ENCODE measurements at regions not wholly inside any gene's neighbourhood (a gene's known extent, or its start where the extent isn't known, plus 50 kb on each side); places are given as distances from the start of the nearest gene placed in this dataset.

GRCh38 chr2:65500310-65501040, 68.1 kb upstream of the SPRED2 start:
- POLR2A ChIA-PET = no interaction called here

More at GRCh38 chr2:65500310-65501040, 68.1 kb upstream of the SPRED2 start:
- no peak for ATAC-seq
- no peak for DNase-seq (ENCODE audit: low spot score)
- H3K9me3 Mint-ChIP-seq = no peaks in the 10 kb centered on the region
- CTCF ChIA-PET = no interaction called here
- no peak overlapping the region for H3K4me3 Mint-ChIP-seq
- no peaks in the 10 kb centered on the region for H3K27me3 Mint-ChIP-seq (ENCODE audit: low read depth)
- no peak overlapping the region for H3K27ac Mint-ChIP-seq
- no peaks in the 10 kb centered on the region for H3K36me3 Mint-ChIP-seq
- TF ChIP-seq ZNF219 (CRISPR knock-in tag; IDR thresholded peaks at IDR 0.05; ENCODE audit: borderline replicate concordance) (no peak), IRF1 (CRISPR knock-in tag; IDR thresholded peaks at IDR 0.05) (no peak), ZNF416 (CRISPR knock-in tag; IDR thresholded peaks at IDR 0.05) (no peak), TCF7 (CRISPR knock-in tag; IDR thresholded peaks at IDR 0.05; ENCODE audit: low read depth) (no peak), NFATC4 (CRISPR knock-in tag; IDR thresholded peaks at IDR 0.05) (no peak), ERG (CRISPR knock-in tag; IDR thresholded peaks at IDR 0.05) (no peak), ETV6 (CRISPR knock-in tag; IDR thresholded peaks at IDR 0.05) (no peak), HMGXB4 (CRISPR knock-in tag; IDR thresholded peaks at IDR 0.05) (no peak), FOXP4 (CRISPR knock-in tag; IDR thresholded peaks at IDR 0.05) (no peak), RELA (CRISPR knock-in tag; IDR thresholded peaks at IDR 0.05; ENCODE audit: borderline replicate concordance) (no peak), EMX1 (CRISPR knock-in tag; IDR thresholded peaks at IDR 0.05) (no peak), IRF2 (CRISPR knock-in tag; IDR thresholded peaks at IDR 0.05; ENCODE audit: borderline replicate concordance, low read depth) (no peak), ZNF138 (CRISPR knock-in tag; conservative IDR thresholded peaks at IDR 0.05) (no peak), FOXJ3 (CRISPR knock-in tag; IDR thresholded peaks at IDR 0.05; ENCODE audit: borderline replicate concordance) (no peak), ATF1 (CRISPR knock-in tag; IDR thresholded peaks at IDR 0.05) (no peak), ZNF532 (CRISPR knock-in tag; IDR thresholded peaks at IDR 0.05; ENCODE audit: borderline replicate concordance) (no peak)
- peaks cover 12% of the 10 kb centered on the region for H3K4me1 Mint-ChIP-seq

Measured in WTC11 (cell line).